HepG2 (cell line): ENCODE measurements at regions not wholly inside any gene's neighbourhood (a gene's known extent, or its start where the extent isn't known, plus 50 kb on each side); places are given as distances from the start of the nearest gene placed in this dataset.

Experiments used
- ATAC-seq: fragments of 200-7000 bp; cut with Tn5 transposase; 3 replicates; pipeline ENCODE4 v1.9.1; 2020; ENCODE audit warnings: mild to moderate bottlenecking, moderate library complexity
- BruUV-seq: library from RNA; stranded (reverse); fragments of 400-500 nt; replicated peaks from 2 replicates; lab custom pipeline; 2021; lab: Mats Ljungman, UMichigan
- CTCF ChIA-PET: fragments of 300-600 bp; formaldehyde crosslinking; extraction: SDS; loops from one replicate; lab custom pipeline; 2021; ENCODE audit warnings: low total read pairs, inconsistent platforms, low intra/inter-chr PET ratio; lab: Yijun Ruan, JAX
- POLR2A ChIA-PET: fragments of 350-600 bp; sonication (Branson Sonifier 250); formaldehyde crosslinking; loops from one replicate; lab custom pipeline; 2020; ENCODE audit warnings: antibody characterized with exemption, inconsistent platforms; lab: Yijun Ruan, JAX
- DNase-seq: peaks from one replicate; pipeline ENCODE4 v3.0.0-alpha.2; 2015; ENCODE audit warnings: low spot score
- FAIRE-seq: peaks from 3 replicates; lab custom pipeline; 2011; peaks lifted over from hg19 to GRCh38; lab: Jason Lieb, UNC
- H2AFZ ChIP-seq: one replicate; pipeline ENCODE4 v1.6.1; 2011; ENCODE audit warnings: low read length, inconsistent platforms
- H3K27ac ChIP-seq: fragments of 300-600 bp; 3 replicates; pipeline ENCODE4 v1.8.0; 2011; ENCODE audit warnings: mixed run types, mild to moderate bottlenecking, mixed read lengths, low read length, inconsistent platforms; ENCODE audit not compliant: insufficient read depth; ENCODE audit errors: extremely low read length
- H3K27me3 ChIP-seq, 2 experiments: fragments of 200-600 bp in 1 of 2; 2 replicates in 1 of 2; 3 replicates in 1 of 2; pipeline versions ENCODE4 v1.6.0 to v1.8.0; 2011; ENCODE audit warnings: low read length in 2 of 2, mild to moderate bottlenecking in 2 of 2, moderate library complexity in 2 of 2, inconsistent platforms in 1 of 2; ENCODE audit not compliant: insufficient read depth in 2 of 2, control insufficient read depth in 1 of 2
- H3K36me3 ChIP-seq, 2 experiments: fragments of 200-600 bp in 1 of 2; replicated peaks in 1 of 2; 2 replicates in 1 of 2; 3 replicates in 1 of 2; pipeline versions ENCODE4 v1.5.1 to v1.8.0; 2011; ENCODE audit warnings: low read length in 2 of 2, inconsistent platforms in 1 of 2; ENCODE audit not compliant: insufficient read depth in 2 of 2, control insufficient read depth in 1 of 2
- H3K4me1 ChIP-seq: 2 replicates; pipeline ENCODE4 v1.5.1; 2012; ENCODE audit warnings: low read length, inconsistent platforms; ENCODE audit not compliant: insufficient read depth
- H3K4me2 ChIP-seq: 2 replicates; pipeline ENCODE4 v1.6.0; 2011; ENCODE audit warnings: low read depth, low read length, inconsistent platforms
- H3K4me3 ChIP-seq, 3 experiments: fragments of 200-600 bp in 1 of 3; sonication (generic), shearing (Covaris generic) in 1 of 3; replicated peaks in 1 of 3; 2 replicates each; pipeline ENCODE4 v1.5.1; 2011 to 2016; ENCODE audit warnings: low read length in 3 of 3, inconsistent platforms in 2 of 3, low read depth in 2 of 3, mild to moderate bottlenecking in 2 of 3, control low read depth in 1 of 3, mixed read lengths in 1 of 3; ENCODE audit not compliant: insufficient read depth in 1 of 3
- H3K79me2 ChIP-seq: one replicate; pipeline ENCODE4 v1.6.1; 2011; ENCODE audit warnings: low read length, inconsistent platforms; ENCODE audit not compliant: insufficient read depth
- H3K9ac ChIP-seq: 2 replicates; pipeline ENCODE4 v1.6.0; 2011; ENCODE audit warnings: mild to moderate bottlenecking, low read depth, low read length, inconsistent platforms; ENCODE audit not compliant: insufficient read depth
- H3K9me3 ChIP-seq: 2 replicates; pipeline ENCODE4 v1.5.1; 2012; ENCODE audit warnings: mild to moderate bottlenecking, low read length
- H4K20me1 ChIP-seq: 2 replicates; pipeline ENCODE4 v1.6.0; 2011; ENCODE audit warnings: inconsistent platforms, mild to moderate bottlenecking, low read length, moderate library complexity; ENCODE audit not compliant: insufficient read depth
- FOSL1 ChIP-seq: sonication (generic); formaldehyde crosslinking; IDR thresholded peaks from 2 replicates; pipeline ENCODE4 v1.9.0; 2021; ENCODE audit warnings: missing genetic modification reagents, borderline replicate concordance
- MBD4 ChIP-seq: IDR thresholded peaks from 2 replicates; pipeline ENCODE4 v1.6.1; 2012; ENCODE audit warnings: low read length, inconsistent platforms, borderline replicate concordance
- MEIS1 ChIP-seq: sonication (generic); formaldehyde crosslinking; IDR thresholded peaks from 2 replicates; pipeline ENCODE4 v1.9.0; 2021; ENCODE audit warnings: mild to moderate bottlenecking, missing genetic modification reagents, moderate library complexity, borderline replicate concordance
- NCOA5 ChIP-seq: sonication (generic); formaldehyde crosslinking; IDR thresholded peaks from 2 replicates; pipeline ENCODE4 v1.4.0; 2020; ENCODE audit warnings: missing genetic modification reagents
- NFRKB ChIP-seq: fragments of 450-650 bp; IDR thresholded peaks from 2 replicates; pipeline ENCODE4 v1.6.1; 2017
- NFYC ChIP-seq: IDR thresholded peaks from 2 replicates; pipeline ENCODE4 v1.6.1; 2016; ENCODE audit warnings: missing genetic modification reagents, missing compliant biosample characterization
- PHF21A ChIP-seq: sonication (generic); formaldehyde crosslinking; IDR thresholded peaks from 2 replicates; pipeline ENCODE4 v1.5.0; 2020; ENCODE audit warnings: mild to moderate bottlenecking, missing genetic modification reagents
- PRPF4 ChIP-seq: fragments of 200-400 bp; formaldehyde crosslinking; IDR thresholded peaks from 2 replicates; pipeline ENCODE4 v1.6.1; 2016; ENCODE audit warnings: low read length, low read depth; ENCODE audit not compliant: poor library complexity, severe bottlenecking
- RARA ChIP-seq: IDR thresholded peaks from 2 replicates; pipeline ENCODE4 v1.6.1; 2016; ENCODE audit warnings: missing genetic modification reagents, missing compliant biosample characterization
- RFX5 ChIP-seq: IDR thresholded peaks from 2 replicates; pipeline ENCODE4 v1.6.1; 2011; ENCODE audit warnings: low read depth, low read length, improper control_type of control experiment
- STAT5B ChIP-seq: sonication (generic); formaldehyde crosslinking; IDR thresholded peaks from 2 replicates; pipeline ENCODE4 v1.4.0; 2020; ENCODE audit warnings: missing genetic modification reagents
- ZBTB2 ChIP-seq: sonication (generic); formaldehyde crosslinking; IDR thresholded peaks from 2 replicates; pipeline ENCODE4 v1.8.0; 2022; ENCODE audit warnings: low read depth, missing genetic modification reagents
- ZNF180 ChIP-seq: sonication (generic); formaldehyde crosslinking; IDR thresholded peaks from 2 replicates; pipeline ENCODE4 v1.4.0; 2020; ENCODE audit warnings: low read depth, missing genetic modification reagents, borderline replicate concordance
- ZNF230 ChIP-seq: sonication (generic); formaldehyde crosslinking; IDR thresholded peaks from 2 replicates; pipeline ENCODE4 v1.4.0; 2020; ENCODE audit warnings: mild to moderate bottlenecking, missing genetic modification reagents
- ZNF704 ChIP-seq: sonication (generic); formaldehyde crosslinking; IDR thresholded peaks from 2 replicates; pipeline ENCODE4 v1.8.1; 2023; ENCODE audit warnings: mild to moderate bottlenecking, inconsistent platforms, moderate library complexity, missing genetic modification reagents, borderline replicate concordance
- WGBS: methylation state at CpG from one replicate; pipeline ENCODE4 v1.1.6; 2017; ENCODE audit warnings: low lambda C conversion rate; 5-methylcytosine and 5-hydroxymethylcytosine counted together
- in situ Hi-C: cut with HindIII; loops from 2 replicates; pipeline ENCODE4 v1.10.0; 2017; ENCODE audit warnings: low pct_unique_long_range_greater_than_20kb; ENCODE audit not compliant: extremely low pct_ligation_motif_present
- intact Hi-C: fragments of 100-400 bp; cut with micrococcal nuclease; formaldehyde crosslinking; loops from one replicate; pipeline ENCODE4 v1.10.0; 2022; ENCODE audit not compliant: unreplicated experiment
- TF ChIP-seq, protein P1 (sequence below): sonication (generic); formaldehyde crosslinking; IDR thresholded peaks from 2 replicates; pipeline ENCODE4 v1.9.0; 2021; ENCODE audit warnings: missing genetic modification reagents, mild to moderate bottlenecking, borderline replicate concordance
- TF ChIP-seq, protein P2 (sequence below): sonication (generic); formaldehyde crosslinking; IDR thresholded peaks from 2 replicates; pipeline ENCODE4 v1.4.0; 2020; ENCODE audit warnings: missing genetic modification reagents

- TF ChIP-seq ZBTB2 (CRISPR knock-in tag) (no peak), ZNF230 (CRISPR knock-in tag) (no peak), MBD4 (no peak), PHF21A (CRISPR knock-in tag) (no peak), FOSL1 (no peak), NFYC (CRISPR knock-in tag) (no peak)
Measured at GRCh38 chr2:84137034-84137433, 322.0 kb downstream of the SUCLG1 start (continued).

DNA sequence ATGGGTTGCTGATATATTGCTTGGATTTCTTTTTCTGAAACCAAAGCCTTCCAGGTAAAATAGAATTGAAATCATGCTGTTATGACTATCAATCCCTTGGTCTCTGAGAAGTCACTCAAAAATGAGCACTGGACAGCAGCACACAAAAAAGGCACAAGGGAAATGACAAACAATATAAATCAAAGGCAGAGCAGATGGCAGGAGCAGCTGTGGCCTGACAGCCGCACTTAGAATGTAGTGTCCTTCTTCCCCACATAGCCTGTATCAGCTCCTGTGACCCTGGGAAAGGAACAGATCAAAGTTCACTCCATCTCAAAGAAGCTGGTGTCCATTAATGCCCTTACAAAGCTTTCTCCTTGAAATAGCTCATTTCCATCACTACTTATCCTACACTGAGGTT lies 326.7 kb downstream of the SUCLG1 start:
- Histone ChIP-seq H3K4me1 (no peaks in the 10 kb centered on the region), H3K4me2 (no peak overlapping the region), H3K79me2 (no peaks in the 10 kb centered on the region), H3K36me3 (no peaks in the 10 kb centered on the region), H2AFZ (no peak overlapping the region), H3K27me3 (no peaks in the 10 kb centered on the region), H3K27ac (no peak overlapping the region), H4K20me1 (no peaks in the 10 kb centered on the region), H3K4me3 (no peak overlapping the region), H3K9ac (no peak overlapping the region), H3K9me3 (no peaks in the 10 kb centered on the region)
- FAIRE-seq (no peak), ATAC-seq (no peak), DNase-seq (no peak)
- in situ Hi-C loops = no loop called here
- intact Hi-C loops = no loop called here
- 32% methylated on average over 1 of the region's 1 CpG for WGBS
- no TSS peak for BruUV-seq
- POLR2A ChIA-PET = no interaction called here
- CTCF ChIA-PET = no interaction called here
- no peak for TF ChIP-seq STAT5B (CRISPR knock-in tag)
- no peak for TF ChIP-seq NCOA5 (CRISPR knock-in tag)
- TF ChIP-seq ZNF180 = no peak
- no peak for TF ChIP-seq PRPF4
- TF ChIP-seq NFRKB = no peak
- no peak for TF ChIP-seq MEIS1 (CRISPR knock-in tag)
- TF ChIP-seq, protein P1, sequence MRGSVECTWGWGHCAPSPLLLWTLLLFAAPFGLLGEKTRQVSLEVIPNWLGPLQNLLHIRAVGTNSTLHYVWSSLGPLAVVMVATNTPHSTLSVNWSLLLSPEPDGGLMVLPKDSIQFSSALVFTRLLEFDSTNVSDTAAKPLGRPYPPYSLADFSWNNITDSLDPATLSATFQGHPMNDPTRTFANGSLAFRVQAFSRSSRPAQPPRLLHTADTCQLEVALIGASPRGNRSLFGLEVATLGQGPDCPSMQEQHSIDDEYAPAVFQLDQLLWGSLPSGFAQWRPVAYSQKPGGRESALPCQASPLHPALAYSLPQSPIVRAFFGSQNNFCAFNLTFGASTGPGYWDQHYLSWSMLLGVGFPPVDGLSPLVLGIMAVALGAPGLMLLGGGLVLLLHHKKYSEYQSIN (CRISPR knock-in tag) = no peak
- no peak for TF ChIP-seq ZNF704 (CRISPR knock-in tag)
- no peak for TF ChIP-seq RARA (CRISPR knock-in tag)
- no peak for TF ChIP-seq RFX5
- TF ChIP-seq, protein P2, sequence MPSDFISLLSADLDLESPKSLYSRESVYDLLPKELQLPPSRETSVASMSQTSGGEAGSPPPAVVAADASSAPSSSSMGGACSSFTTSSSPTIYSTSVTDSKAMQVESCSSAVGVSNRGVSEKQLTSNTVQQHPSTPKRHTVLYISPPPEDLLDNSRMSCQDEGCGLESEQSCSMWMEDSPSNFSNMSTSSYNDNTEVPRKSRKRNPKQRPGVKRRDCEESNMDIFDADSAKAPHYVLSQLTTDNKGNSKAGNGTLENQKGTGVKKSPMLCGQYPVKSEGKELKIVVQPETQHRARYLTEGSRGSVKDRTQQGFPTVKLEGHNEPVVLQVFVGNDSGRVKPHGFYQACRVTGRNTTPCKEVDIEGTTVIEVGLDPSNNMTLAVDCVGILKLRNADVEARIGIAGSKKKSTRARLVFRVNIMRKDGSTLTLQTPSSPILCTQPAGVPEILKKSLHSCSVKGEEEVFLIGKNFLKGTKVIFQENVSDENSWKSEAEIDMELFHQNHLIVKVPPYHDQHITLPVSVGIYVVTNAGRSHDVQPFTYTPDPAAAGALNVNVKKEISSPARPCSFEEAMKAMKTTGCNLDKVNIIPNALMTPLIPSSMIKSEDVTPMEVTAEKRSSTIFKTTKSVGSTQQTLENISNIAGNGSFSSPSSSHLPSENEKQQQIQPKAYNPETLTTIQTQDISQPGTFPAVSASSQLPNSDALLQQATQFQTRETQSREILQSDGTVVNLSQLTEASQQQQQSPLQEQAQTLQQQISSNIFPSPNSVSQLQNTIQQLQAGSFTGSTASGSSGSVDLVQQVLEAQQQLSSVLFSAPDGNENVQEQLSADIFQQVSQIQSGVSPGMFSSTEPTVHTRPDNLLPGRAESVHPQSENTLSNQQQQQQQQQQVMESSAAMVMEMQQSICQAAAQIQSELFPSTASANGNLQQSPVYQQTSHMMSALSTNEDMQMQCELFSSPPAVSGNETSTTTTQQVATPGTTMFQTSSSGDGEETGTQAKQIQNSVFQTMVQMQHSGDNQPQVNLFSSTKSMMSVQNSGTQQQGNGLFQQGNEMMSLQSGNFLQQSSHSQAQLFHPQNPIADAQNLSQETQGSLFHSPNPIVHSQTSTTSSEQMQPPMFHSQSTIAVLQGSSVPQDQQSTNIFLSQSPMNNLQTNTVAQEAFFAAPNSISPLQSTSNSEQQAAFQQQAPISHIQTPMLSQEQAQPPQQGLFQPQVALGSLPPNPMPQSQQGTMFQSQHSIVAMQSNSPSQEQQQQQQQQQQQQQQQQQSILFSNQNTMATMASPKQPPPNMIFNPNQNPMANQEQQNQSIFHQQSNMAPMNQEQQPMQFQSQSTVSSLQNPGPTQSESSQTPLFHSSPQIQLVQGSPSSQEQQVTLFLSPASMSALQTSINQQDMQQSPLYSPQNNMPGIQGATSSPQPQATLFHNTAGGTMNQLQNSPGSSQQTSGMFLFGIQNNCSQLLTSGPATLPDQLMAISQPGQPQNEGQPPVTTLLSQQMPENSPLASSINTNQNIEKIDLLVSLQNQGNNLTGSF (CRISPR knock-in tag) = no peak
